Endothelial cell of umbilical vein (primary cell): ENCODE measurements at regions not wholly inside any gene's neighbourhood (a gene's known extent, or its start where the extent isn't known, plus 50 kb on each side); places are given as distances from the start of the nearest gene placed in this dataset.
A peak's percentile ranks its signal among the peaks of the same experiment; 100 is the strongest.

Source experiments
- BruUV-seq: library from RNA; stranded (reverse); fragments of 400-500 nt; replicated peaks from 2 replicates; lab custom pipeline; 2021; lab: Mats Ljungman, UMichigan
- CTCF ChIA-PET: fragments of 300-600, 350-600 bp; sonication (Branson Sonifier 250); formaldehyde crosslinking; loops from one replicate; lab custom pipeline; 2021; ENCODE audit warnings: antibody characterized with exemption, inconsistent platforms; lab: Charles Lee
- POLR2A ChIA-PET: fragments of 300-600, 350-600 bp; sonication (Branson Sonifier 250); formaldehyde crosslinking; loops from one replicate; lab custom pipeline; 2021; ENCODE audit warnings: antibody characterized with exemption, inconsistent platforms; lab: Charles Lee
- DNase-seq: peaks from one replicate; pipeline ENCODE4 v3.0.0-alpha.2; 2011; ENCODE audit warnings: low read depth, low spot score
- FAIRE-seq: peaks from 2 replicates; lab custom pipeline; 2011; peaks lifted over from hg19 to GRCh38; lab: Jason Lieb, UNC
- H2AFZ ChIP-seq: 2 replicates; pipeline ENCODE4 v1.6.0; 2012; ENCODE audit warnings: low read depth, low read length, control low read depth, inconsistent platforms
- H3K27ac ChIP-seq: 2 replicates; pipeline ENCODE4 v1.5.1; 2011; ENCODE audit warnings: low read depth, mild to moderate bottlenecking, control low read depth, low read length, moderate library complexity; ENCODE audit not compliant: insufficient read depth
- H3K27me3 ChIP-seq, 2 experiments: 2 replicates each; pipeline versions ENCODE4 v1.6.0 to v1.6.1; 2011; ENCODE audit warnings: low read length in 2 of 2, mixed read lengths in 1 of 2; ENCODE audit not compliant: control insufficient read depth in 2 of 2, insufficient read depth in 2 of 2
- H3K36me3 ChIP-seq, 2 experiments: 2 replicates in 1 of 2; 3 replicates in 1 of 2; pipeline ENCODE4 v1.5.1; 2011; ENCODE audit warnings: low read length in 2 of 2, mild to moderate bottlenecking in 1 of 2, moderate library complexity in 1 of 2; ENCODE audit not compliant: control insufficient read depth in 2 of 2, insufficient read depth in 2 of 2; ENCODE audit errors: extremely low read depth in 1 of 2
- H3K4me1 ChIP-seq: 3 replicates; pipeline ENCODE4 v1.5.1; 2011; ENCODE audit warnings: mild to moderate bottlenecking, low read length; ENCODE audit not compliant: control insufficient read depth, insufficient read depth; ENCODE audit errors: extremely low read depth
- H3K4me2 ChIP-seq: 2 replicates; pipeline ENCODE4 v1.6.1; 2011; ENCODE audit warnings: low read length, control low read depth, mixed read lengths; ENCODE audit not compliant: insufficient read depth
- H3K4me3 ChIP-seq, 3 experiments: fragments of 200-600 bp in 1 of 3; sonication (generic), shearing (Covaris generic) in 1 of 3; replicated peaks in 1 of 3; 2 replicates each; pipeline ENCODE4 v1.5.1; 2011 to 2016; ENCODE audit warnings: control low read depth in 3 of 3, low read length in 3 of 3, mild to moderate bottlenecking in 2 of 3, inconsistent platforms in 1 of 3, low read depth in 1 of 3, moderate library complexity in 1 of 3; ENCODE audit not compliant: insufficient read depth in 1 of 3
- H3K79me2 ChIP-seq: 2 replicates; pipeline ENCODE4 v1.6.0; 2012; ENCODE audit warnings: low read length, inconsistent platforms; ENCODE audit not compliant: control insufficient read depth, insufficient read depth
- H3K9ac ChIP-seq: replicated peaks from 2 replicates; pipeline ENCODE3; 2011; ENCODE audit warnings: low read length, control low read depth; ENCODE audit not compliant: insufficient read depth; ENCODE audit errors: extremely low read depth
- H3K9me1 ChIP-seq: replicated peaks from 3 replicates; pipeline ENCODE4 v1.6.0; 2011; ENCODE audit warnings: mild to moderate bottlenecking, low read length; ENCODE audit not compliant: control insufficient read depth, insufficient read depth; ENCODE audit errors: extremely low read depth
- H3K9me3 ChIP-seq: replicated peaks from 2 replicates; pipeline ENCODE4 v1.5.1; 2012; ENCODE audit warnings: low read length, inconsistent platforms; ENCODE audit not compliant: control insufficient read depth, insufficient read depth
- H4K20me1 ChIP-seq: replicated peaks from 2 replicates; pipeline ENCODE3; 2011; ENCODE audit warnings: mild to moderate bottlenecking, low read length; ENCODE audit not compliant: control insufficient read depth, insufficient read depth; ENCODE audit errors: extremely low read depth
- EZH2 ChIP-seq: IDR thresholded peaks from 2 replicates; pipeline ENCODE4 v1.6.1; 2012; ENCODE audit warnings: borderline replicate concordance, low read depth, mild to moderate bottlenecking, moderate library complexity, low read length, inconsistent platforms; ENCODE audit not compliant: severe bottlenecking
- FOS ChIP-seq: IDR thresholded peaks from 2 replicates; pipeline ENCODE4 v1.6.1; 2011; ENCODE audit warnings: mild to moderate bottlenecking, low read length, moderate library complexity, borderline replicate concordance; ENCODE audit not compliant: insufficient read depth
- GATA2 ChIP-seq: IDR thresholded peaks from 2 replicates; pipeline ENCODE4 v1.7.0; 2011; ENCODE audit warnings: low read depth, mild to moderate bottlenecking, moderate library complexity, mixed read lengths, low read length; ENCODE audit not compliant: insufficient read length, insufficient read depth
- JUN ChIP-seq: IDR thresholded peaks from 2 replicates; pipeline ENCODE4 v1.6.1; 2011; ENCODE audit warnings: borderline replicate concordance, low read depth; ENCODE audit not compliant: insufficient read length, insufficient read depth
- MYC ChIP-seq: IDR thresholded peaks from one replicate; pipeline ENCODE4 v1.6.1; 2011; ENCODE audit warnings: mild to moderate bottlenecking, low read depth, low read length
- POLR2AphosphoS5 ChIP-seq: IDR thresholded peaks from 2 replicates; pipeline ENCODE4 v1.6.1; 2012; ENCODE audit warnings: low read depth, mild to moderate bottlenecking, control low read depth, low read length, moderate library complexity; ENCODE audit not compliant: insufficient read depth
- dilution Hi-C: fragments of 300-500 bp; cut with MboI; formaldehyde crosslinking; loops from one replicate; pipeline ENCODE4 v1.15.0; 2019; ENCODE audit warnings: low sequenced_read_pairs; ENCODE audit not compliant: extremely low pct_ligation_motif_present
- intact Hi-C: fragments of 100-400 bp; cut with micrococcal nuclease; formaldehyde crosslinking; loops from one replicate; pipeline ENCODE4 v1.10.0; 2022
- TF ChIP-seq, protein P1 (sequence below): IDR thresholded peaks from 2 replicates; pipeline ENCODE4 v1.6.1; 2011; ENCODE audit not compliant: insufficient read depth, insufficient read length
- TF ChIP-seq, protein P2 (sequence below), 2 donors: IDR thresholded peaks; 1 replicate in 1 of 2; 2 replicates in 1 of 2; pipeline ENCODE4 v1.5.1; 2011; ENCODE audit warnings: low read length in 2 of 2, mild to moderate bottlenecking in 2 of 2, moderate library complexity in 2 of 2, control low read depth in 1 of 2, inconsistent platforms in 1 of 2, low read depth in 1 of 2; ENCODE audit not compliant: insufficient read depth in 1 of 2; ENCODE audit errors: extremely low read depth in 1 of 2

DNA sequence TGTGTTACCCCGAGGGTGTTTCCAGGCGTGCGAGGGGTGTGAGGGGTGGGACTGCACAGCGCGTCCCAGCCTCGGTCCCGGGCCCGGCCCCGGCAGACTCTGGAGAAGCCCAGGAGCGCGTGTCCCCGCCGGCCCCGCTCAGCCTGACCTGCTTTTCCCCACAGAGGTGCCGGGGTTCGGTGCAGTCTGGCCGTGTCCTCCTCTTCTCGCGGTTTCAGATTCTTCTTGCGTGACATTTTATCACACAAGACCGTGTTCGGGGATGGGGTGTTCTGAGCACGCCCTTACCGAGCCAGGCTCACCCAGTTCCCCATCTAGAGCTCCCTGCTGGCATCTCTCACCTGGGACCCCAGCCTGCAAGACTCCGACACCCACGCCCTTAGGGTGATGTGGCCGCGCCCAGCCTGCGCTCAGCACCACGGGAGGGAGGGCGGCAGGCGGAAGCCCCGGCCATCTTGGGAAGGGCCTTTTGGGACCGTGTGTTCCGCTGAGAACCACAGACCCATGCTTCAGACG is 775.6 kb downstream of the BRD1 start:
- Histone ChIP-seq H3K27ac (no peak overlapping the region), H3K36me3 (no peaks in the 10 kb centered on the region), H3K4me2 (no peak overlapping the region), H3K9ac (no peak overlapping the region), H4K20me1 (no peaks in the 10 kb centered on the region), H3K4me3 (peak overlapping the region in 1 of 3 experiments; percentile 5), H3K9me3 (no peaks in the 10 kb centered on the region), H2AFZ (no peak overlapping the region), H3K27me3 (no peaks in the 10 kb centered on the region), H3K4me1 (no peaks in the 10 kb centered on the region), H3K9me1 (no peaks in the 10 kb centered on the region), H3K79me2 (no peaks in the 10 kb centered on the region)
- DNase-seq (no peak), FAIRE-seq (no peak)
- BruUV-seq: no TSS peak
- no peak for TF ChIP-seq JUN
- no peak for TF ChIP-seq FOS
- no peak for TF ChIP-seq POLR2AphosphoS5
- no peak for TF ChIP-seq MYC
- TF ChIP-seq, protein P1, sequence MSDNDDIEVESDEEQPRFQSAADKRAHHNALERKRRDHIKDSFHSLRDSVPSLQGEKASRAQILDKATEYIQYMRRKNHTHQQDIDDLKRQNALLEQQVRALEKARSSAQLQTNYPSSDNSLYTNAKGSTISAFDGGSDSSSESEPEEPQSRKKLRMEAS: no peak
- TF ChIP-seq, protein P2, sequence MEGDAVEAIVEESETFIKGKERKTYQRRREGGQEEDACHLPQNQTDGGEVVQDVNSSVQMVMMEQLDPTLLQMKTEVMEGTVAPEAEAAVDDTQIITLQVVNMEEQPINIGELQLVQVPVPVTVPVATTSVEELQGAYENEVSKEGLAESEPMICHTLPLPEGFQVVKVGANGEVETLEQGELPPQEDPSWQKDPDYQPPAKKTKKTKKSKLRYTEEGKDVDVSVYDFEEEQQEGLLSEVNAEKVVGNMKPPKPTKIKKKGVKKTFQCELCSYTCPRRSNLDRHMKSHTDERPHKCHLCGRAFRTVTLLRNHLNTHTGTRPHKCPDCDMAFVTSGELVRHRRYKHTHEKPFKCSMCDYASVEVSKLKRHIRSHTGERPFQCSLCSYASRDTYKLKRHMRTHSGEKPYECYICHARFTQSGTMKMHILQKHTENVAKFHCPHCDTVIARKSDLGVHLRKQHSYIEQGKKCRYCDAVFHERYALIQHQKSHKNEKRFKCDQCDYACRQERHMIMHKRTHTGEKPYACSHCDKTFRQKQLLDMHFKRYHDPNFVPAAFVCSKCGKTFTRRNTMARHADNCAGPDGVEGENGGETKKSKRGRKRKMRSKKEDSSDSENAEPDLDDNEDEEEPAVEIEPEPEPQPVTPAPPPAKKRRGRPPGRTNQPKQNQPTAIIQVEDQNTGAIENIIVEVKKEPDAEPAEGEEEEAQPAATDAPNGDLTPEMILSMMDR (IDR thresholded peaks at IDR 0.05; ENCODE audit: extremely low read depth in 1 of 2, insufficient read depth in 1 of 2, low read depth in 1 of 2, low read length in 2 of 2): no peak
- TF ChIP-seq EZH2: no peak
- no peak for TF ChIP-seq GATA2
- intact Hi-C loops: no loop called here
- dilution Hi-C loops: no loop called here
- ChIA-PET CTCF (no interaction called here), POLR2A (no interaction called here)
